Dedifferentiated amniotic fluid mesenchymal stem cell (primary cell): ENCODE measurements at regions not wholly inside any gene's neighbourhood (a gene's known extent, or its start where the extent isn't known, plus 50 kb on each side); places are given as distances from the start of the nearest gene placed in this dataset.

Experiments used
- DNase-seq: peaks from one replicate; pipeline ENCODE4 v3.0.0-alpha.2; 2016; ENCODE audit errors: extremely low spot score

- DNase-seq, result no peak
Measured at GRCh38 chr5:71865665-71866320, 146.7 kb downstream of the CARTPT start.

- DNase-seq, result no peak
Measured at GRCh38 chr5:71872311-71872864, 153.3 kb downstream of the CARTPT start.

GRCh38 chr5:71873191-71873591 is 154.1 kb downstream of the CARTPT start:
- no peak for DNase-seq

GRCh38 chr5:71874521-71874920 is 155.4 kb downstream of the CARTPT start:
- DNase-seq, result no peak

GRCh38 chr5:71877511-71877910 is 158.4 kb downstream of the CARTPT start:
- DNase-seq, result no peak

GRCh38 chr5:71880536-71880935 is 161.5 kb downstream of the CARTPT start:
- DNase-seq, result no peak

GRCh38 chr5:71882826-71883741 is 164.0 kb downstream of the CARTPT start:
- DNase-seq, result peak; percentile 79

GRCh38 chr5:71883742-71884103 is 164.6 kb downstream of the CARTPT start:
- no peak for DNase-seq

GRCh38 chr5:71884926-71885325 is 165.9 kb downstream of the CARTPT start:
- DNase-seq, result no peak

- no peak for DNase-seq
Measured at GRCh38 chr5:71886406-71886805, 167.3 kb downstream of the CARTPT start.

GRCh38 chr5:71887680-71888079 is 168.6 kb downstream of the CARTPT start:
- peak; percentile 89 for DNase-seq

- DNase-seq, result no peak
Measured at GRCh38 chr5:71891406-71891805, 172.3 kb downstream of the CARTPT start.

GRCh38 chr5:71891856-71892255 is 172.8 kb downstream of the CARTPT start:
- peak; percentile 37 for DNase-seq

- no peak for DNase-seq
Measured at GRCh38 chr5:71892641-71893365, 173.7 kb downstream of the CARTPT start.

- peak; percentile 42 for DNase-seq
Measured at GRCh38 chr5:71893451-71893850, 174.4 kb downstream of the CARTPT start.

- DNase-seq, result no peak
Measured at GRCh38 chr5:71894091-71894490, 175.0 kb downstream of the CARTPT start.

- no peak for DNase-seq
Measured at GRCh38 chr5:71895546-71895945, 176.5 kb downstream of the CARTPT start.

GRCh38 chr5:71899865-71900342 is 180.8 kb downstream of the CARTPT start:
- no peak for DNase-seq

GRCh38 chr5:71903808-71904207 is 184.7 kb downstream of the CARTPT start:
- no peak for DNase-seq

- no peak for DNase-seq
Measured at GRCh38 chr5:71904852-71905251, 185.8 kb downstream of the CARTPT start.

- DNase-seq, result no peak
Measured at GRCh38 chr5:71905834-71906711, 187.0 kb downstream of the CARTPT start.
